DND-41 (cell line): ENCODE measurements at regions not wholly inside any gene's neighbourhood (a gene's known extent, or its start where the extent isn't known, plus 50 kb on each side); places are given as distances from the start of the nearest gene placed in this dataset.

Experiments used
- ATAC-seq: fragments of 200-7000 bp; cut with Tn5 transposase; 3 replicates; pipeline ENCODE4 v1.9.1; 2021; ENCODE audit warnings: low read depth; ENCODE audit not compliant: insufficient read depth
- DNase-seq: peaks from one replicate; pipeline ENCODE4 v3.0.0-alpha.2; 2020
- H2AFZ ChIP-seq: 2 replicates; pipeline ENCODE4 v1.6.0; 2012; ENCODE audit warnings: low read depth, low read length
- H3K27ac ChIP-seq: 2 replicates; pipeline ENCODE4 v1.5.1; 2012; ENCODE audit warnings: low read length, inconsistent platforms
- H3K27me3 ChIP-seq: fragments of 200-600 bp; sonication (generic); 2 replicates; pipeline ENCODE4 v1.6.0; 2012; ENCODE audit warnings: low read length, mild to moderate bottlenecking, inconsistent platforms; ENCODE audit not compliant: insufficient read depth, poor library complexity
- H3K36me3 ChIP-seq: 2 replicates; pipeline ENCODE4 v1.5.1; 2012; ENCODE audit warnings: low read length, inconsistent platforms; ENCODE audit not compliant: insufficient read depth
- H3K4me1 ChIP-seq: 2 replicates; pipeline ENCODE4 v1.5.1; 2012; ENCODE audit warnings: mild to moderate bottlenecking, low read length; ENCODE audit not compliant: insufficient read depth
- H3K4me2 ChIP-seq: 2 replicates; pipeline ENCODE4 v1.6.0; 2012; ENCODE audit warnings: mild to moderate bottlenecking, moderate library complexity, low read length, inconsistent platforms; ENCODE audit not compliant: insufficient read depth
- H3K4me3 ChIP-seq, 2 experiments: fragments of 200-600 bp in 1 of 2; shearing (Covaris generic) in 1 of 2; 2 replicates each; pipeline ENCODE4 v1.5.1; 2012 to 2016; ENCODE audit warnings: inconsistent platforms in 2 of 2, low read length in 2 of 2, mild to moderate bottlenecking in 2 of 2, low read depth in 1 of 2, moderate library complexity in 1 of 2
- H3K79me2 ChIP-seq: 2 replicates; pipeline ENCODE4 v1.6.0; 2012; ENCODE audit warnings: low read length, inconsistent platforms; ENCODE audit not compliant: insufficient read depth
- H3K9ac ChIP-seq: 2 replicates; pipeline ENCODE4 v1.6.0; 2012; ENCODE audit warnings: low read depth, mild to moderate bottlenecking, inconsistent platforms, low read length, moderate library complexity
- H3K9me3 ChIP-seq: 2 replicates; pipeline ENCODE4 v1.5.1; 2012; ENCODE audit warnings: low read length, moderate library complexity, mild to moderate bottlenecking, inconsistent platforms; ENCODE audit not compliant: insufficient read depth, severe bottlenecking
- H4K20me1 ChIP-seq: 2 replicates; pipeline ENCODE4 v1.6.0; 2012; ENCODE audit warnings: low read length; ENCODE audit not compliant: insufficient read depth
- CTCF ChIP-seq: IDR thresholded peaks from 2 replicates; pipeline ENCODE4 v1.5.1; 2012; ENCODE audit warnings: borderline replicate concordance, low read length, moderate library complexity, mild to moderate bottlenecking; ENCODE audit not compliant: poor library complexity, severe bottlenecking; ENCODE audit errors: extremely low read depth
- EZH2 ChIP-seq: IDR thresholded peaks from 3 replicates; pipeline ENCODE4 v1.6.1; 2012; ENCODE audit warnings: borderline replicate concordance, low read depth, mild to moderate bottlenecking, moderate library complexity, low read length, inconsistent platforms; ENCODE audit not compliant: severe bottlenecking

GRCh38 chr6:48881551-48881950, 581.5 kb downstream of the MMUT start:
- TF ChIP-seq EZH2: no peak
- no peak for TF ChIP-seq CTCF
- Histone ChIP-seq H3K4me1 (no peaks in the 10 kb centered on the region), H3K9me3 (no peaks in the 10 kb centered on the region), H3K36me3 (no peaks in the 10 kb centered on the region), H3K9ac (no peak overlapping the region), H3K27me3 (no peaks in the 10 kb centered on the region), H3K27ac (no peak overlapping the region), H3K79me2 (no peaks in the 10 kb centered on the region), H3K4me3 (no peak overlapping the region), H2AFZ (no peak overlapping the region), H4K20me1 (no peaks in the 10 kb centered on the region), H3K4me2 (no peak overlapping the region)
- no peak for DNase-seq
- ATAC-seq: no peak

GRCh38 chr6:48869595-48869994, 593.5 kb downstream of the MMUT start:
- Histone ChIP-seq H3K36me3 (no peaks in the 10 kb centered on the region), H3K4me1 (no peaks in the 10 kb centered on the region), H3K9ac (no peak overlapping the region), H3K4me3 (no peak overlapping the region), H3K9me3 (peaks cover under 1% of the 10 kb centered on the region), H2AFZ (no peak overlapping the region), H3K27ac (no peak overlapping the region), H3K27me3 (no peaks in the 10 kb centered on the region), H3K79me2 (no peaks in the 10 kb centered on the region), H3K4me2 (no peak overlapping the region), H4K20me1 (no peaks in the 10 kb centered on the region)
- no peak for TF ChIP-seq EZH2
- TF ChIP-seq CTCF: no peak
- no peak for ATAC-seq
- DNase-seq: no peak

GRCh38 chr6:48866682-48867081, 596.4 kb downstream of the MMUT start:
- ATAC-seq: no peak
- Histone ChIP-seq H2AFZ (no peak overlapping the region), H3K9ac (no peak overlapping the region), H3K36me3 (no peaks in the 10 kb centered on the region), H3K4me2 (no peak overlapping the region), H3K27me3 (no peaks in the 10 kb centered on the region), H3K4me1 (no peaks in the 10 kb centered on the region), H4K20me1 (no peaks in the 10 kb centered on the region), H3K79me2 (no peaks in the 10 kb centered on the region), H3K4me3 (no peak overlapping the region), H3K9me3 (peaks cover 3% of the 10 kb centered on the region), H3K27ac (no peak overlapping the region)
- no peak for TF ChIP-seq CTCF
- TF ChIP-seq EZH2: no peak
- DNase-seq: no peak

DNA sequence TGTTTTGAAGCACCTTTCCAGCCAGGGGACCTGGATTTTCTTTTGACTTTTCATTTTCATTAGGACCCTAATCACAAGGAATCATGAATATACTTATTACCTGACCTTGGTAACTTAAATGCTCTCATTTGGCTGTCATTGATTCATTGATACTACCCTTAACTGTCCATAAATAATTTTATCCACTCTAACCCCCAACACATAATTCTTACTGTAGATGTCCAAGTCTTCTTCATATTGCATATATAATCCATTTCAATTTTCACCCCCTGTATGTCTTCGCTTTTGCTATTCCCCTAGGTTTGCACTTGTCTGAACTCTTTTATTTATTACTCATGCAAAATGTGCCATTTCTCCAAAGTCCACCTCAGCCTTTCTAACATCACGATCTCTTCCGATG, 602.9 kb downstream of the MMUT start:
- no peak for DNase-seq
- TF ChIP-seq EZH2 (no peak), CTCF (no peak)
- ATAC-seq: no peak
- Histone ChIP-seq H3K4me3 (no peak overlapping the region), H3K27ac (no peak overlapping the region), H4K20me1 (no peaks in the 10 kb centered on the region), H3K9ac (no peak overlapping the region), H3K4me2 (no peak overlapping the region), H3K9me3 (peaks cover 3% of the 10 kb centered on the region), H3K4me1 (no peaks in the 10 kb centered on the region), H2AFZ (no peak overlapping the region), H3K79me2 (no peaks in the 10 kb centered on the region), H3K36me3 (no peaks in the 10 kb centered on the region), H3K27me3 (no peaks in the 10 kb centered on the region)
